GM12878 (cell line): ENCODE measurements at regions not wholly inside any gene's neighbourhood (a gene's known extent, or its start where the extent isn't known, plus 50 kb on each side); places are given as distances from the start of the nearest gene placed in this dataset.

ENCODE experiments used
- ATAC-seq: fragments of 200-7000 bp; cut with Tn5 transposase; 3 replicates; pipeline ENCODE4 v1.9.1; 2020; ENCODE audit warnings: mild to moderate bottlenecking, moderate library complexity
- BruUV-seq: library from RNA; stranded (reverse); fragments of 400-500 nt; replicated peaks from 2 replicates; lab custom pipeline; 2021; lab: Mats Ljungman, UMichigan
- CTCF ChIA-PET: fragments of 300-600 bp; sonication (Branson Sonifier 250); formaldehyde crosslinking; extraction: SDS; loops from one replicate; lab custom pipeline; 2021; ENCODE audit warnings: inconsistent platforms; lab: Yijun Ruan, JAX
- POLR2A ChIA-PET: fragments of 350-600 bp; formaldehyde crosslinking; extraction: SDS; loops from one replicate; lab custom pipeline; 2021; ENCODE audit warnings: inconsistent platforms; lab: Charles Lee
- RAD21 ChIA-PET: fragments of 300-600 bp; sonication (Branson Sonifier 250); formaldehyde crosslinking; loops from one replicate; lab custom pipeline; 2023; ENCODE audit warnings: antibody characterized with exemption; ENCODE audit not compliant: unreplicated experiment; lab: Charles Lee
- SMC1A ChIA-PET: fragments of 300-600 bp; sonication (Branson Sonifier 250); formaldehyde crosslinking; loops from one replicate; lab custom pipeline; 2023; ENCODE audit not compliant: unreplicated experiment, uncharacterized antibody; lab: Charles Lee
- DNase-seq: peaks from one replicate; pipeline ENCODE4 v3.0.0-alpha.2; 2011; ENCODE audit warnings: low read depth, low spot score
- FAIRE-seq: peaks from 3 replicates; lab custom pipeline; 2011; peaks lifted over from hg19 to GRCh38; lab: Jason Lieb, UNC
- H2AFZ ChIP-seq: 2 replicates; pipeline ENCODE4 v1.6.0; 2011; ENCODE audit warnings: low read depth, low read length, control low read depth; ENCODE audit not compliant: control insufficient read depth
- H3K27ac ChIP-seq: 2 replicates; pipeline ENCODE4 v1.5.1; 2011; ENCODE audit warnings: control low read depth; ENCODE audit not compliant: control insufficient read depth, insufficient read depth
- H3K27me3 ChIP-seq, 2 experiments: replicated peaks in 1 of 2; 2 replicates each; pipeline versions ENCODE4 v1.6.0 to v1.6.1; 2011; ENCODE audit warnings: low read length in 1 of 2; ENCODE audit not compliant: control insufficient read depth in 2 of 2, insufficient read depth in 2 of 2
- H3K36me3 ChIP-seq, 2 experiments: 2 replicates each; pipeline ENCODE4 v1.5.1; 2011; ENCODE audit warnings: low read length in 1 of 2; ENCODE audit not compliant: control insufficient read depth in 2 of 2, insufficient read depth in 2 of 2
- H3K4me1 ChIP-seq: 2 replicates; pipeline ENCODE4 v1.6.1; 2011; ENCODE audit warnings: mild to moderate bottlenecking, low read length, moderate library complexity, mixed read lengths; ENCODE audit not compliant: control insufficient read depth, insufficient read depth
- H3K4me2 ChIP-seq: 2 replicates; pipeline ENCODE4 v1.6.0; 2011; ENCODE audit warnings: control low read depth; ENCODE audit not compliant: control insufficient read depth, insufficient read depth
- H3K4me3 ChIP-seq: fragments of 200-600 bp; sonication (generic); 2 replicates; pipeline ENCODE4 v1.5.1; 2016
- H3K79me2 ChIP-seq: 2 replicates; pipeline ENCODE4 v1.6.0; 2011; ENCODE audit warnings: low read length; ENCODE audit not compliant: control insufficient read depth, insufficient read depth
- H3K9ac ChIP-seq: 2 replicates; pipeline ENCODE4 v1.8.0; 2011; ENCODE audit warnings: low read length, control low read depth, mixed read lengths; ENCODE audit not compliant: control insufficient read depth, insufficient read depth
- H3K9me3 ChIP-seq: replicated peaks from 3 replicates; pipeline ENCODE4 v1.5.1; 2011; ENCODE audit warnings: mild to moderate bottlenecking, low read length; ENCODE audit not compliant: control insufficient read depth, insufficient read depth
- H4K20me1 ChIP-seq: 2 replicates; pipeline ENCODE4 v1.6.0; 2011; ENCODE audit not compliant: control insufficient read depth, insufficient read depth
- BACH1 ChIP-seq: fragments of 450-650 bp; IDR thresholded peaks from 2 replicates; pipeline ENCODE4 v1.6.1; 2017; ENCODE audit warnings: mild to moderate bottlenecking, borderline replicate concordance
- NBN ChIP-seq: fragments of 450-650 bp; IDR thresholded peaks from 2 replicates; pipeline ENCODE4 v1.6.1; 2016
- NFIC ChIP-seq: IDR thresholded peaks from 2 replicates; pipeline ENCODE4 v1.6.1; 2012; ENCODE audit warnings: low read depth, mild to moderate bottlenecking, inconsistent platforms, low read length, moderate library complexity
- NFXL1 ChIP-seq: fragments of 450-650 bp; IDR thresholded peaks from 2 replicates; pipeline ENCODE4 v1.6.1; 2017; ENCODE audit warnings: antibody characterized with exemption, mild to moderate bottlenecking, borderline replicate concordance
- NFYA ChIP-seq: IDR thresholded peaks from 2 replicates; pipeline ENCODE4 v1.6.1; 2011; ENCODE audit warnings: low read depth, mild to moderate bottlenecking, low read length, improper control_type of control experiment, borderline replicate concordance
- NR2C1 ChIP-seq: fragments of 450-650 bp; IDR thresholded peaks from 2 replicates; pipeline ENCODE4 v1.6.1; 2017; ENCODE audit warnings: antibody characterized with exemption, mild to moderate bottlenecking, moderate library complexity
- NR2C2 ChIP-seq: IDR thresholded peaks from 2 replicates; pipeline ENCODE4 v1.6.1; 2011; ENCODE audit warnings: borderline replicate concordance, low read depth; ENCODE audit not compliant: control insufficient read depth, insufficient read length
- RAD21 ChIP-seq: IDR thresholded peaks from 2 replicates; pipeline ENCODE4 v1.6.1; 2011; ENCODE audit warnings: mild to moderate bottlenecking, low read depth, low read length, moderate library complexity; ENCODE audit not compliant: insufficient read depth
- RBBP5 ChIP-seq: fragments of 200-600 bp; sonication (generic); conservative IDR thresholded peaks from 2 replicates; pipeline ENCODE4 v1.6.1; 2016
- RELA ChIP-seq: fragments of 450-650 bp; IDR thresholded peaks from 2 replicates; pipeline ENCODE4 v1.8.0; 2014; ENCODE audit warnings: borderline replicate concordance; ENCODE audit not compliant: partially characterized antibody
- RELB ChIP-seq: fragments of 450-650 bp; IDR thresholded peaks from 2 replicates; pipeline ENCODE4 v1.6.1; 2017; ENCODE audit warnings: low read depth, mild to moderate bottlenecking, moderate library complexity
- TARDBP ChIP-seq: IDR thresholded peaks from 2 replicates; pipeline ENCODE4 v1.6.1; 2016; ENCODE audit warnings: borderline replicate concordance
- TCF3 ChIP-seq: IDR thresholded peaks from 2 replicates; pipeline ENCODE4 v1.6.1; 2012; ENCODE audit warnings: low read depth, mild to moderate bottlenecking, low read length, borderline replicate concordance; ENCODE audit not compliant: insufficient read depth
- WGBS: methylation state at CpG from one replicate; pipeline ENCODE4 v1.1.6; 2016; ENCODE audit warnings: low lambda C conversion rate; ENCODE audit not compliant: insufficient replicate concordance, insufficient coverage; ENCODE audit errors: missing lambda C conversion rate; 5-methylcytosine and 5-hydroxymethylcytosine counted together
- in situ Hi-C: fragments of 300-500 bp; cut with MboI; formaldehyde crosslinking; loops from 9 replicates; pipeline ENCODE4 v1.14.3; 2018; ENCODE audit warnings: mixed read lengths
- intact Hi-C: fragments of 100-400 bp; cut with micrococcal nuclease; formaldehyde crosslinking; loops from one replicate; pipeline ENCODE4 v1.14.2; 2022; ENCODE audit not compliant: unreplicated experiment
- TF ChIP-seq, protein P1 (sequence below): fragments of 450-650 bp; IDR thresholded peaks from 2 replicates; pipeline ENCODE4 v1.6.1; 2018; ENCODE audit warnings: borderline replicate concordance, mild to moderate bottlenecking; ENCODE audit not compliant: partially characterized antibody
- TF ChIP-seq, protein P2 (sequence below): fragments of 450-650 bp; formaldehyde crosslinking; IDR thresholded peaks from 2 replicates; pipeline ENCODE4 v1.5.0; 2022; ENCODE audit warnings: mild to moderate bottlenecking, missing genetic modification characterization

DNA sequence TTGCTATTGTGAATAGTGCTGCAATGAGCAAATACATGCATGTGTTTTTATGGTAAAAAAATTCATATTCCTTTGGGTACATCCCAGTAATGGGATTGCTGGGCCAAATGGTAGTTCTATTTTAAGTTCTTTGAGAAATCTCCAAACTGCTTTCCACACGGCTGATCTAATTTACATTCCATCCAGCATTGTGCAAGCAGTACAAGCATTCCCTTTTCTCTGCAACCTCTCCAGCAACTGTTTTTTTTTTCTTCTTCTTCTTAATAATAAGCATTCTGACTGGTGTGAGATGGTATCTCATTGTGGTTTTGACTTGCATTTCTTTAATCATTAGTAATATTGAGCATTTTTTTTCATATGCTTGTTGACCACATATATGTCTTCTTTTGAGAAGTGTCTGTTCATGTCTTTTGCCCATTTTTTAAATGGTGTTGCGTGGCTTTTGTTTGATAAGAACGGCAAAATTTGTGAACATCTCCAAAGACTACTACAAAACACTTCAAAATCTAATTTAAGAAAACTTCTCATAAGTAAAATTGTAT is 136.1 kb upstream of the MYO3A start (continued):
- no peak for TF ChIP-seq BACH1
- TF ChIP-seq NR2C2 = no peak
- no peak for TF ChIP-seq NBN
- TF ChIP-seq RBBP5 = no peak
- no peak for TF ChIP-seq RELB
- no peak for TF ChIP-seq NFXL1

- no peaks in the 10 kb centered on the region for H3K9me3 ChIP-seq
- ATAC-seq (no peak), FAIRE-seq (no peak), DNase-seq (no peak)
- 23% methylated on average over 2 of the region's 2 CpGs for WGBS
- H3K4me3 ChIP-seq = no peak overlapping the region
- no peak overlapping the region for H3K4me2 ChIP-seq
- RAD21 ChIA-PET = no interaction called here
- SMC1A ChIA-PET = no interaction called here
- H3K27me3 ChIP-seq = no peaks in the 10 kb centered on the region
- H3K4me1 ChIP-seq = no peaks in the 10 kb centered on the region
- no peak overlapping the region for H2AFZ ChIP-seq
- CTCF ChIA-PET = no interaction called here
- H3K79me2 ChIP-seq = no peaks in the 10 kb centered on the region
- no peaks in the 10 kb centered on the region for H3K36me3 ChIP-seq
- BruUV-seq = no TSS peak
- intact Hi-C loops (no loop called here), in situ Hi-C loops (no loop called here)
- H3K27ac ChIP-seq = no peak overlapping the region
- POLR2A ChIA-PET = no interaction called here
- H3K9ac ChIP-seq = no peak overlapping the region
- H4K20me1 ChIP-seq = no peaks in the 10 kb centered on the region
- no peak for TF ChIP-seq RAD21
- no peak for TF ChIP-seq NFIC
- no peak for TF ChIP-seq TCF3
- no peak for TF ChIP-seq NR2C1
- TF ChIP-seq, protein P1, sequence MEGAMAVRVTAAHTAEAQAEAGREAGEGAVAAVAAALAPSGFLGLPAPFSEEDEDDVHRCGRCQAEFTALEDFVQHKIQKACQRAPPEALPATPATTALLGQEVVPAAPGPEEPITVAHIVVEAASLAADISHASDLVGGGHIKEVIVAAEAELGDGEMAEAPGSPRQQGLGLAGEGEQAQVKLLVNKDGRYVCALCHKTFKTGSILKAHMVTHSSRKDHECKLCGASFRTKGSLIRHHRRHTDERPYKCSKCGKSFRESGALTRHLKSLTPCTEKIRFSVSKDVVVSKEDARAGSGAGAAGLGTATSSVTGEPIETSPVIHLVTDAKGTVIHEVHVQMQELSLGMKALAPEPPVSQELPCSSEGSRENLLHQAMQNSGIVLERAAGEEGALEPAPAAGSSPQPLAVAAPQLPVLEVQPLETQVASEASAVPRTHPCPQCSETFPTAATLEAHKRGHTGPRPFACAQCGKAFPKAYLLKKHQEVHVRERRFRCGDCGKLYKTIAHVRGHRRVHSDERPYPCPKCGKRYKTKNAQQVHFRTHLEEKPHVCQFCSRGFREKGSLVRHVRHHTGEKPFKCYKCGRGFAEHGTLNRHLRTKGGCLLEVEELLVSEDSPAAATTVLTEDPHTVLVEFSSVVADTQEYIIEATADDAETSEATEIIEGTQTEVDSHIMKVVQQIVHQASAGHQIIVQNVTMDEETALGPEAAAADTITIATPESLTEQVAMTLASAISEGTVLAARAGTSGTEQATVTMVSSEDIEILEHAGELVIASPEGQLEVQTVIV = no peak
- TF ChIP-seq RELA = no peak
- TF ChIP-seq NFYA = no peak
- TF ChIP-seq, protein P2, sequence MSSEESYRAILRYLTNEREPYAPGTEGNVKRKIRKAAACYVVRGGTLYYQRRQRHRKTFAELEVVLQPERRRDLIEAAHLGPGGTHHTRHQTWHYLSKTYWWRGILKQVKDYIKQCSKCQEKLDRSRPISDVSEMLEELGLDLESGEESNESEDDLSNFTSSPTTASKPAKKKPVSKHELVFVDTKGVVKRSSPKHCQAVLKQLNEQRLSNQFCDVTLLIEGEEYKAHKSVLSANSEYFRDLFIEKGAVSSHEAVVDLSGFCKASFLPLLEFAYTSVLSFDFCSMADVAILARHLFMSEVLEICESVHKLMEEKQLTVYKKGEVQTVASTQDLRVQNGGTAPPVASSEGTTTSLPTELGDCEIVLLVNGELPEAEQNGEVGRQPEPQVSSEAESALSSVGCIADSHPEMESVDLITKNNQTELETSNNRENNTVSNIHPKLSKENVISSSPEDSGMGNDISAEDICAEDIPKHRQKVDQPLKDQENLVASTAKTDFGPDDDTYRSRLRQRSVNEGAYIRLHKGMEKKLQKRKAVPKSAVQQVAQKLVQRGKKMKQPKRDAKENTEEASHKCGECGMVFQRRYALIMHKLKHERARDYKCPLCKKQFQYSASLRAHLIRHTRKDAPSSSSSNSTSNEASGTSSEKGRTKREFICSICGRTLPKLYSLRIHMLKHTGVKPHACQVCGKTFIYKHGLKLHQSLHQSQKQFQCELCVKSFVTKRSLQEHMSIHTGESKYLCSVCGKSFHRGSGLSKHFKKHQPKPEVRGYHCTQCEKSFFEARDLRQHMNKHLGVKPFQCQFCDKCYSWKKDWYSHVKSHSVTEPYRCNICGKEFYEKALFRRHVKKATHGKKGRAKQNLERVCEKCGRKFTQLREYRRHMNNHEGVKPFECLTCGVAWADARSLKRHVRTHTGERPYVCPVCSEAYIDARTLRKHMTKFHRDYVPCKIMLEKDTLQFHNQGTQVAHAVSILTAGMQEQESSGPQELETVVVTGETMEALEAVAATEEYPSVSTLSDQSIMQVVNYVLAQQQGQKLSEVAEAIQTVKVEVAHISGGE (CRISPR knock-in tag) = no peak
- TF ChIP-seq TARDBP = no peak
These were observed 129.5 kb upstream of the MYO3A start for GRCh38 chr10:25804505-25804904.
